Activated CD4-positive, alpha-beta T cell treated with anti-CD3 and anti-CD28 coated beads for 48 hours (primary cell): ENCODE measurements at regions not wholly inside any gene's neighbourhood (a gene's known extent, or its start where the extent isn't known, plus 50 kb on each side); places are given as distances from the start of the nearest gene placed in this dataset.

Experiments used
- DNase-seq: peaks from one replicate; pipeline ENCODE4 v3.0.0-alpha.2; 2020

- no peak for DNase-seq
Measured at GRCh38 chr7:155182406-155182970, 112.4 kb downstream of the HTR5A start.

GRCh38 chr7:155183655-155184054 is 113.5 kb downstream of the HTR5A start:
- no peak for DNase-seq

GRCh38 chr7:155184923-155185322 is 112.8 kb upstream of the INSIG1 start:
- DNase-seq: no peak

- no peak for DNase-seq
Measured at GRCh38 chr7:155187061-155187785, 110.5 kb upstream of the INSIG1 start.

- no peak for DNase-seq
Measured at GRCh38 chr7:155188357-155188756, 109.3 kb upstream of the INSIG1 start.

- no peak for DNase-seq
Measured at GRCh38 chr7:155188821-155189581, 108.7 kb upstream of the INSIG1 start.

- no peak for DNase-seq
Measured at GRCh38 chr7:155189590-155189989, 108.1 kb upstream of the INSIG1 start.

- peak; percentile 79 for DNase-seq
Measured at GRCh38 chr7:155190688-155191087, 107.0 kb upstream of the INSIG1 start.

GRCh38 chr7:155191137-155191536 is 106.5 kb upstream of the INSIG1 start:
- DNase-seq: no peak

GRCh38 chr7:155191901-155192478 is 105.7 kb upstream of the INSIG1 start:
- no peak for DNase-seq

GRCh38 chr7:155192961-155193640 is 104.6 kb upstream of the INSIG1 start:
- DNase-seq: no peak

GRCh38 chr7:155193716-155194115 is 104.0 kb upstream of the INSIG1 start:
- DNase-seq: no peak

- DNase-seq: no peak
Measured at GRCh38 chr7:155194382-155195140, 103.1 kb upstream of the INSIG1 start.

GRCh38 chr7:155195939-155196523 is 101.6 kb upstream of the INSIG1 start:
- DNase-seq: no peak

- DNase-seq: no peak
Measured at GRCh38 chr7:155198196-155198892, 99.3 kb upstream of the INSIG1 start.

- DNase-seq: peak; percentile 68
Measured at GRCh38 chr7:155198901-155199845, 98.5 kb upstream of the INSIG1 start.

GRCh38 chr7:155201325-155202087 is 96.2 kb upstream of the INSIG1 start:
- no peak for DNase-seq

- no peak for DNase-seq
Measured at GRCh38 chr7:155202106-155202871, 95.4 kb upstream of the INSIG1 start.
